OCI-LY3 (cell line): ENCODE measurements at regions not wholly inside any gene's neighbourhood (a gene's known extent, or its start where the extent isn't known, plus 50 kb on each side); places are given as distances from the start of the nearest gene placed in this dataset.

Experiments used
- H2AFZ ChIP-seq: fragments of 200-600, 300-600 bp; shearing (Covaris generic); 2 replicates; pipeline ENCODE4 v1.6.0; 2014; ENCODE audit warnings: antibody characterized with exemption, low read depth, low read length
- H3K27ac ChIP-seq: fragments of 200-600, 300-600 bp; sonication (generic); 2 replicates; pipeline ENCODE4 v1.5.1; 2014; ENCODE audit warnings: mild to moderate bottlenecking, low read length, moderate library complexity, mixed read lengths
- H3K27me3 ChIP-seq: fragments of 200-600, 300-600 bp; sonication (generic); 2 replicates; pipeline ENCODE4 v1.6.1; 2014; ENCODE audit warnings: low read depth, low read length, mixed read lengths
- H3K36me3 ChIP-seq: fragments of 200-600, 300-600 bp; sonication (generic); replicated peaks from 2 replicates; pipeline ENCODE3; 2014; ENCODE audit warnings: low read depth, low read length, mixed read lengths
- H3K4me1 ChIP-seq: fragments of 300-600, 200-600 bp; sonication (generic); 2 replicates; pipeline ENCODE4 v1.6.1; 2014; ENCODE audit warnings: low read length, mixed read lengths
- H3K4me2 ChIP-seq: fragments of 200-600, 300-600 bp; sonication (generic); 2 replicates; pipeline ENCODE4 v1.6.1; 2014; ENCODE audit warnings: low read length, mixed read lengths
- H3K4me3 ChIP-seq: fragments of 300-600, 200-600 bp; sonication (generic); 2 replicates; pipeline ENCODE4 v1.5.1; 2014; ENCODE audit warnings: antibody characterized with exemption, mild to moderate bottlenecking, low read length, moderate library complexity
- H3K79me2 ChIP-seq: fragments of 300-600, 200-600 bp; shearing (Covaris generic); 2 replicates; pipeline ENCODE4 v1.6.1; 2014; ENCODE audit warnings: mild to moderate bottlenecking, low read length, mixed read lengths
- H3K9ac ChIP-seq: fragments of 300-600, 200-600 bp; shearing (Covaris generic); 2 replicates; pipeline ENCODE4 v1.6.0; 2014; ENCODE audit warnings: mild to moderate bottlenecking, low read length, moderate library complexity
- H3K9me3 ChIP-seq: fragments of 200-600, 300-600 bp; shearing (Covaris generic); 2 replicates; pipeline ENCODE4 v1.6.1; 2014; ENCODE audit warnings: low read length, mixed read lengths; ENCODE audit not compliant: insufficient read depth
- H4K20me1 ChIP-seq: fragments of 200-600, 300-600 bp; sonication (generic); 2 replicates; pipeline ENCODE4 v1.6.1; 2016; ENCODE audit warnings: low read length, mixed read lengths; ENCODE audit not compliant: insufficient read depth
- CTCF ChIP-seq: fragments of 200-600, 300-600 bp; sonication (generic); IDR thresholded peaks from 2 replicates; pipeline ENCODE4 v1.5.1; 2014; ENCODE audit warnings: antibody characterized with exemption, low read length, low read depth
- EZH2phosphoT487 ChIP-seq: fragments of 200-600 bp; shearing (Covaris generic); IDR thresholded peaks from 2 replicates; pipeline ENCODE4 v1.6.1; 2018; ENCODE audit warnings: antibody characterized with exemption, mixed run types, low read depth

- no peaks in the 10 kb centered on the region for H3K79me2 ChIP-seq
- TF ChIP-seq EZH2phosphoT487 (no peak), CTCF (no peak)
- no peaks in the 10 kb centered on the region for H3K27me3 ChIP-seq
- no peak overlapping the region for H3K9ac ChIP-seq
- H3K4me1 ChIP-seq = no peaks in the 10 kb centered on the region
- no peaks in the 10 kb centered on the region for H4K20me1 ChIP-seq
- H3K9me3 ChIP-seq = no peaks in the 10 kb centered on the region
- H3K36me3 ChIP-seq = no peaks in the 10 kb centered on the region
- no peak overlapping the region for H2AFZ ChIP-seq
- H3K27ac ChIP-seq = no peak overlapping the region
- no peak overlapping the region for H3K4me3 ChIP-seq
- no peak overlapping the region for H3K4me2 ChIP-seq
Measured at GRCh38 chrX:1012678-1013300, 199.7 kb downstream of the CRLF2 start.

DNA sequence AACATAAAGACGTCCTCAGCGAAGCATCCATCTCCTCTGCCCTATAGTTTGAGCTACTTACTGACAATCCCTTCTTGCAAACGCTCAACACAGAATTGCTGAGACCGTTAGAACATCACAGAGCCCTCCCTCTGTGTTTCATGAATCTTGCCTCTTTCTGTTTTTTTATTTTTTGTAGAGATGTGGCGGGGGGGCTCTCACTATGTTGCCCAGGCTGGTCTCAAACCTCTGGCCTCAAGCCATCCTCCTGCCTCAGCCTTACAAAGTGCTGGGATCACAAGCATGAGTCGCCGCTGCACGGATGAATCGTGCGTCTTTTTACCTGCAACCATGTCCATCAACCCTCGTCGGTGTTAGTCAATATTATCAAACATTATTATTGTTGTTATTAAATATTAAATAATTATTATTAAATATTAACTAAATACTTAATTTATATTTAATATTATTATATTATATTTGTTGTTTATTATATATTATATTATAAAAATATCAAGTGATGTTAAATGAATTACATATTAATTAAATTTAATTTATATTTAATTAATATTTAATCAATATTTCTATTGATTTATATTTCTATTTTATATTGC, 200.7 kb downstream of the CRLF2 start:
- H3K4me3 ChIP-seq = no peak overlapping the region
- H3K27me3 ChIP-seq = no peaks in the 10 kb centered on the region
- no peaks in the 10 kb centered on the region for H3K79me2 ChIP-seq
- H3K9me3 ChIP-seq = no peaks in the 10 kb centered on the region
- H4K20me1 ChIP-seq = no peaks in the 10 kb centered on the region
- no peak overlapping the region for H3K9ac ChIP-seq
- TF ChIP-seq EZH2phosphoT487 (no peak), CTCF (no peak)
- H3K27ac ChIP-seq = no peak overlapping the region
- H2AFZ ChIP-seq = no peak overlapping the region
- H3K4me2 ChIP-seq = no peak overlapping the region
- H3K36me3 ChIP-seq = no peaks in the 10 kb centered on the region
- no peaks in the 10 kb centered on the region for H3K4me1 ChIP-seq

- no peak overlapping the region for H3K4me2 ChIP-seq
- no peaks in the 10 kb centered on the region for H3K36me3 ChIP-seq
- no peak overlapping the region for H3K4me3 ChIP-seq
- no peak for TF ChIP-seq CTCF
- TF ChIP-seq EZH2phosphoT487 = no peak
- no peaks in the 10 kb centered on the region for H4K20me1 ChIP-seq
- H3K27me3 ChIP-seq = no peaks in the 10 kb centered on the region
- H2AFZ ChIP-seq = no peak overlapping the region
- no peak overlapping the region for H3K9ac ChIP-seq
- H3K4me1 ChIP-seq = no peaks in the 10 kb centered on the region
- no peak overlapping the region for H3K27ac ChIP-seq
- H3K79me2 ChIP-seq = no peaks in the 10 kb centered on the region
- no peaks in the 10 kb centered on the region for H3K9me3 ChIP-seq
Measured at GRCh38 chrX:1009771-1010170, 202.7 kb downstream of the CRLF2 start.

DNA sequence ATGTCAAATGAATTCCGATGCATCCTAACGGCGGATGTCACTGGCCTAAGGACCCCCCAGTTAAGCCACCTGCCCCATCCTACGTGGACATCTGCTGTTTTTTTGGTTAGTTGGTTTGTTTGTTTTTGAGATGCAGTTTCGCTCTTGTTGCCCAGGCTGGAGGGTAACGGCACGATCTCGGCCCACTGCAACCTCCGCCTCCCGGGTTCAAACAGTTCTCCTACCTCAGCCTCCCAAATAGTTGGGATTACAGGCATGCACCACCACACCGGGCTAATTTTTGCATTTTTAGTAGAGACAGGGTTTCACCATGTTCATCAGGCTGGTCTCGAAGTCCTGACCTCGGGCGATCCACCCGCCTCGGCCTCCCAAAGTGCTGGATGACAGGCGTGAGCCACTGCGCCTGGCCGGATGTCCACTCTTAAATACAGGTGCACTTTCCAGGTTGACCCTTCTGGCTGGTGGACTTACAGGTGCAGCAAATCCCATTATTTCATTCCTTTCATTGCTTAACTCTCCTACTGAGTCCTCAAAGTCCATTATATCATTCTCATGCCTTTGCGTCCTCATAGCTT, 206.2 kb downstream of the CRLF2 start:
- no peaks in the 10 kb centered on the region for H3K9me3 ChIP-seq
- no peak overlapping the region for H3K27ac ChIP-seq
- H3K27me3 ChIP-seq = no peaks in the 10 kb centered on the region

More for the DNA sequence above, 206.2 kb downstream of the CRLF2 start:
- no peaks in the 10 kb centered on the region for H3K79me2 ChIP-seq
- H3K4me2 ChIP-seq = no peak overlapping the region
- TF ChIP-seq EZH2phosphoT487 (no peak), CTCF (no peak)
- H3K9ac ChIP-seq = no peak overlapping the region
- H3K4me1 ChIP-seq = no peaks in the 10 kb centered on the region
- no peak overlapping the region for H2AFZ ChIP-seq
- H3K4me3 ChIP-seq = no peak overlapping the region
- H3K36me3 ChIP-seq = no peaks in the 10 kb centered on the region
- H4K20me1 ChIP-seq = no peaks in the 10 kb centered on the region
